ENCODE measurements at regions not wholly inside any gene's neighbourhood (a gene's known extent, or its start where the extent isn't known, plus 50 kb on each side); places are given as distances from the start of the nearest gene placed in this dataset.

- DNase-seq: no peak
Measured at GRCh38 chr4:67106861-67107460, 438.3 kb downstream of the CENPC start.

- no peak for DNase-seq
Measured at GRCh38 chr4:67104145-67104544, 441.2 kb downstream of the CENPC start.

- DNase-seq: no peak
Measured at GRCh38 chr4:67103001-67103747, 442.1 kb downstream of the CENPC start.

GRCh38 chr4:67101612-67102011 is 443.7 kb downstream of the CENPC start:
- no peak for DNase-seq

GRCh38 chr4:67092351-67092750 is 453.0 kb downstream of the CENPC start:
- DNase-seq: no peak

- no peak for DNase-seq
Measured at GRCh38 chr4:67091673-67092072, 453.6 kb downstream of the CENPC start.

- peak; percentile 76 for DNase-seq
Measured at GRCh38 chr4:67087897-67088296, 457.4 kb downstream of the CENPC start.

- no peak for DNase-seq
Measured at GRCh38 chr4:67084783-67085182, 460.5 kb downstream of the CENPC start.

GRCh38 chr4:67083496-67083895 is 461.8 kb downstream of the CENPC start:
- DNase-seq: no peak

- DNase-seq: no peak
Measured at GRCh38 chr4:67082746-67083145, 462.6 kb downstream of the CENPC start.

GRCh38 chr4:67080046-67080557 is 465.2 kb downstream of the CENPC start:
- DNase-seq: no peak

GRCh38 chr4:67071641-67072040 is 473.7 kb downstream of the CENPC start:
- no peak for DNase-seq

- no peak for DNase-seq
Measured at GRCh38 chr4:67055319-67055718, 490.0 kb downstream of the CENPC start.

- DNase-seq: no peak
Measured at GRCh38 chr4:67054896-67055295, 490.4 kb downstream of the CENPC start.

- DNase-seq: no peak
Measured at GRCh38 chr4:67052814-67053675, 492.3 kb downstream of the CENPC start.

GRCh38 chr4:67051000-67051789 is 494.1 kb downstream of the CENPC start:
- no peak for DNase-seq

GRCh38 chr4:67049446-67049845 is 495.9 kb downstream of the CENPC start:
- DNase-seq: no peak

GRCh38 chr4:67048530-67048929 is 496.8 kb downstream of the CENPC start:
- no peak for DNase-seq

GRCh38 chr4:67040315-67040714 is 505.0 kb downstream of the CENPC start:
- no peak for DNase-seq

GRCh38 chr4:67038228-67038566 is 507.1 kb downstream of the CENPC start:
- no peak for DNase-seq

GRCh38 chr4:67037504-67038227 is 507.6 kb downstream of the CENPC start:
- no peak for DNase-seq

GRCh38 chr4:67036791-67037190 is 508.5 kb downstream of the CENPC start:
- no peak for DNase-seq

All from suppressor macrophage treated with lipopolysaccharide for 4 hours (primary cell).